ENCODE measurements at regions not wholly inside any gene's neighbourhood (a gene's known extent, or its start where the extent isn't known, plus 50 kb on each side); places are given as distances from the start of the nearest gene placed in this dataset.

- Histone ChIP-seq H3K4me3 (ENCODE audit: low read depth in 1 of 3, low read length in 3 of 3) (no peak overlapping the region), H3K9ac (ENCODE audit: low read depth in 1 of 2, low read length in 2 of 2) (no peak overlapping the region), H3K27ac (ENCODE audit: low read depth in 1 of 2, low read length in 2 of 2) (no peak overlapping the region), H3K36me3 (ENCODE audit: control insufficient read depth in 4 of 4, insufficient read depth in 3 of 4, low read depth in 1 of 4, low read length in 3 of 4) (no peaks in the 10 kb centered on the region), H3K4me1 (ENCODE audit: control insufficient read depth in 4 of 4, insufficient read depth in 4 of 4, low read length in 3 of 4) (no peaks in the 10 kb centered on the region), H3K27me3 (ENCODE audit: control insufficient read depth in 4 of 4, insufficient read depth in 4 of 4, low read length in 3 of 4) (peaks cover 0 to 2% (median 0%) of the 10 kb centered on the region in 4 donors), H3K9me3 (ENCODE audit: control insufficient read depth in 4 of 4, low read length in 3 of 4) (no peaks in the 10 kb centered on the region)
- 85% methylated on average over 3 of the region's 3 CpGs for WGBS
- DNase-seq (ENCODE audit: low spot score), result no peak
- no peak for TF ChIP-seq ZBTB33 (IDR thresholded peaks at IDR 0.05)
- TF ChIP-seq, protein P1, sequence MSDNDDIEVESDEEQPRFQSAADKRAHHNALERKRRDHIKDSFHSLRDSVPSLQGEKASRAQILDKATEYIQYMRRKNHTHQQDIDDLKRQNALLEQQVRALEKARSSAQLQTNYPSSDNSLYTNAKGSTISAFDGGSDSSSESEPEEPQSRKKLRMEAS (IDR thresholded peaks at IDR 0.05), result no peak
- TF ChIP-seq, protein P2, sequence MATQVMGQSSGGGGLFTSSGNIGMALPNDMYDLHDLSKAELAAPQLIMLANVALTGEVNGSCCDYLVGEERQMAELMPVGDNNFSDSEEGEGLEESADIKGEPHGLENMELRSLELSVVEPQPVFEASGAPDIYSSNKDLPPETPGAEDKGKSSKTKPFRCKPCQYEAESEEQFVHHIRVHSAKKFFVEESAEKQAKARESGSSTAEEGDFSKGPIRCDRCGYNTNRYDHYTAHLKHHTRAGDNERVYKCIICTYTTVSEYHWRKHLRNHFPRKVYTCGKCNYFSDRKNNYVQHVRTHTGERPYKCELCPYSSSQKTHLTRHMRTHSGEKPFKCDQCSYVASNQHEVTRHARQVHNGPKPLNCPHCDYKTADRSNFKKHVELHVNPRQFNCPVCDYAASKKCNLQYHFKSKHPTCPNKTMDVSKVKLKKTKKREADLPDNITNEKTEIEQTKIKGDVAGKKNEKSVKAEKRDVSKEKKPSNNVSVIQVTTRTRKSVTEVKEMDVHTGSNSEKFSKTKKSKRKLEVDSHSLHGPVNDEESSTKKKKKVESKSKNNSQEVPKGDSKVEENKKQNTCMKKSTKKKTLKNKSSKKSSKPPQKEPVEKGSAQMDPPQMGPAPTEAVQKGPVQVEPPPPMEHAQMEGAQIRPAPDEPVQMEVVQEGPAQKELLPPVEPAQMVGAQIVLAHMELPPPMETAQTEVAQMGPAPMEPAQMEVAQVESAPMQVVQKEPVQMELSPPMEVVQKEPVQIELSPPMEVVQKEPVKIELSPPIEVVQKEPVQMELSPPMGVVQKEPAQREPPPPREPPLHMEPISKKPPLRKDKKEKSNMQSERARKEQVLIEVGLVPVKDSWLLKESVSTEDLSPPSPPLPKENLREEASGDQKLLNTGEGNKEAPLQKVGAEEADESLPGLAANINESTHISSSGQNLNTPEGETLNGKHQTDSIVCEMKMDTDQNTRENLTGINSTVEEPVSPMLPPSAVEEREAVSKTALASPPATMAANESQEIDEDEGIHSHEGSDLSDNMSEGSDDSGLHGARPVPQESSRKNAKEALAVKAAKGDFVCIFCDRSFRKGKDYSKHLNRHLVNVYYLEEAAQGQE (IDR thresholded peaks at IDR 0.05), result no peak
- TF ChIP-seq TAF1 (conservative IDR thresholded peaks at IDR 0.05), result no peak
- TF ChIP-seq, protein P3, sequence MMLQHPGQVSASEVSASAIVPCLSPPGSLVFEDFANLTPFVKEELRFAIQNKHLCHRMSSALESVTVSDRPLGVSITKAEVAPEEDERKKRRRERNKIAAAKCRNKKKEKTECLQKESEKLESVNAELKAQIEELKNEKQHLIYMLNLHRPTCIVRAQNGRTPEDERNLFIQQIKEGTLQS (IDR thresholded peaks at IDR 0.05), result no peak
- TF ChIP-seq YY1 (IDR thresholded peaks at IDR 0.05), result no peak
- TF ChIP-seq HNF4G (IDR thresholded peaks at IDR 0.05), result no peak
- no peak for TF ChIP-seq FOXA2 (IDR thresholded peaks at IDR 0.05)
- TF ChIP-seq HNF4A (conservative IDR thresholded peaks at IDR 0.05), result no peak
- TF ChIP-seq JUND (IDR thresholded peaks at IDR 0.05), result no peak
- no peak for TF ChIP-seq GABPA (IDR thresholded peaks at IDR 0.05 in 1 of 2, conservative IDR thresholded peaks at IDR 0.05 in 1 of 2)
- no peak for TF ChIP-seq RXRA (IDR thresholded peaks at IDR 0.05)
- TF ChIP-seq, protein P4, sequence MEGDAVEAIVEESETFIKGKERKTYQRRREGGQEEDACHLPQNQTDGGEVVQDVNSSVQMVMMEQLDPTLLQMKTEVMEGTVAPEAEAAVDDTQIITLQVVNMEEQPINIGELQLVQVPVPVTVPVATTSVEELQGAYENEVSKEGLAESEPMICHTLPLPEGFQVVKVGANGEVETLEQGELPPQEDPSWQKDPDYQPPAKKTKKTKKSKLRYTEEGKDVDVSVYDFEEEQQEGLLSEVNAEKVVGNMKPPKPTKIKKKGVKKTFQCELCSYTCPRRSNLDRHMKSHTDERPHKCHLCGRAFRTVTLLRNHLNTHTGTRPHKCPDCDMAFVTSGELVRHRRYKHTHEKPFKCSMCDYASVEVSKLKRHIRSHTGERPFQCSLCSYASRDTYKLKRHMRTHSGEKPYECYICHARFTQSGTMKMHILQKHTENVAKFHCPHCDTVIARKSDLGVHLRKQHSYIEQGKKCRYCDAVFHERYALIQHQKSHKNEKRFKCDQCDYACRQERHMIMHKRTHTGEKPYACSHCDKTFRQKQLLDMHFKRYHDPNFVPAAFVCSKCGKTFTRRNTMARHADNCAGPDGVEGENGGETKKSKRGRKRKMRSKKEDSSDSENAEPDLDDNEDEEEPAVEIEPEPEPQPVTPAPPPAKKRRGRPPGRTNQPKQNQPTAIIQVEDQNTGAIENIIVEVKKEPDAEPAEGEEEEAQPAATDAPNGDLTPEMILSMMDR (IDR thresholded peaks at IDR 0.05; ENCODE audit: low read depth, low read length, missing input control), result no peak
- no peak for TF ChIP-seq EGR1 (IDR thresholded peaks at IDR 0.05; ENCODE audit: low read depth in 2 of 2)
- TF ChIP-seq FOXA1 (IDR thresholded peaks at IDR 0.05), result no peak
- no peak for TF ChIP-seq RAD21 (IDR thresholded peaks at IDR 0.05)
Observed at GRCh38 chr3:27800261-27800660, 78.1 kb upstream of the EOMES start.

DNA sequence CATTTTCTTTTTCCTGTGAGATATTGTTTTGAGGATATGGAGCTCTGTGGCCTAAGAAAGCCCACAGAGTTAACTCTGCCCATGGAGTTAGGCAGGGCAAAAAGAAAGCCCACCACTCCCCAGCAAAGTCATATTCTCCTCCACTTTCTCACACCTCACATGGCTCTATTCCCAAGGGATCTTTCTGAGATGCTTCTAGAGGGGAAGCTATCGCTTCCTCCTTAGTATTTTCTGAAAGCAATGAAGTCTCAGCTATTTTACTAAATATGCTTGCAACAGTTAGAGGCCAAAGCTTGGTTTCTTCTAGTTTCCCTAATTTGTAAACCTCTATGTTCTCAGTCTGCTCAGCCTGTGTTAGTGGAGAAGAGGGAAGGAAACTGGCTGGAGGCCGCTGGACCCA lies 80.3 kb upstream of the EOMES start:
- 86% methylated on average over 2 of the region's 2 CpGs for WGBS
- Histone ChIP-seq H3K4me1 (ENCODE audit: control insufficient read depth in 4 of 4, insufficient read depth in 4 of 4, low read length in 3 of 4) (no peaks in the 10 kb centered on the region), H3K9me3 (ENCODE audit: control insufficient read depth in 4 of 4, low read length in 3 of 4) (no peaks in the 10 kb centered on the region), H3K4me3 (ENCODE audit: low read depth in 1 of 3, low read length in 3 of 3) (no peak overlapping the region), H3K36me3 (ENCODE audit: control insufficient read depth in 4 of 4, insufficient read depth in 3 of 4, low read depth in 1 of 4, low read length in 3 of 4) (no peaks in the 10 kb centered on the region), H3K9ac (ENCODE audit: low read depth in 1 of 2, low read length in 2 of 2) (no peak overlapping the region), H3K27ac (ENCODE audit: low read depth in 1 of 2, low read length in 2 of 2) (no peak overlapping the region), H3K27me3 (ENCODE audit: control insufficient read depth in 4 of 4, insufficient read depth in 4 of 4, low read length in 3 of 4) (peaks cover 0 to 2% (median 0%) of the 10 kb centered on the region in 4 donors)
- DNase-seq (ENCODE audit: low spot score), result no peak
- TF ChIP-seq FOXA1 (IDR thresholded peaks at IDR 0.05) (no peak), RXRA (IDR thresholded peaks at IDR 0.05) (no peak), HNF4A (conservative IDR thresholded peaks at IDR 0.05) (no peak), RAD21 (IDR thresholded peaks at IDR 0.05) (no peak), FOXA2 (IDR thresholded peaks at IDR 0.05) (no peak), GABPA (IDR thresholded peaks at IDR 0.05 in 1 of 2, conservative IDR thresholded peaks at IDR 0.05 in 1 of 2) (no peak), HNF4G (IDR thresholded peaks at IDR 0.05) (no peak), YY1 (IDR thresholded peaks at IDR 0.05) (no peak)
- TF ChIP-seq, protein P4 (IDR thresholded peaks at IDR 0.05; ENCODE audit: low read depth, low read length, missing input control), result no peak
- TF ChIP-seq, protein P2 (IDR thresholded peaks at IDR 0.05), result no peak
- TF ChIP-seq, protein P3 (IDR thresholded peaks at IDR 0.05), result no peak
- TF ChIP-seq, protein P1 (IDR thresholded peaks at IDR 0.05), result no peak
